ENCODE measurements at regions not wholly inside any gene's neighbourhood (a gene's known extent, or its start where the extent isn't known, plus 50 kb on each side); places are given as distances from the start of the nearest gene placed in this dataset.
"Not testable (repeated sequence)": the region's sequence is repeated elsewhere in the genome, so short reads cannot be mapped to it uniquely, and the experiment has no call there.

DNA sequence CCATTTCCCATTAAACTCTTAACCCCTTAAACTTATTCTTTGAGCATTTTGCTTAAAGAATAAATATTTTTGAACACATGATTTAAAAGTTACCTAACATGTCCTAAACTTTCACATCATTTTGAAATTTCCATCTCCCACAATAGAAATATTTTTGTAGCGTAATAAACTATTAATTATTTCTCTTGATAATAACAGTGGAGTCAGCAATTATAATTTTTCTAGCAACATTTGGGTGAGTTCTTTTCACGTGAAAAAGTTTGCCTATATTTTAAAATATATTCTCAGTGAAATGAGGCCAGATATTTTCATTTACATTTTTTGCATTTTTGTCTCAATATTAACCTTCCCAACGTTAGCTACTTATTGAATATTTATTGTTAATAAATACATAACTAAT is 320.4 kb upstream of the CRIM1 start:
- no peak for DNase-seq

- DNase-seq: no peak
Measured at GRCh38 chr2:36032046-36032445, 323.5 kb upstream of the CRIM1 start.

GRCh38 chr2:36031471-36031870 is 324.1 kb upstream of the CRIM1 start:
- no peak for DNase-seq

- no peak for DNase-seq
Measured at GRCh38 chr2:36027616-36028015, 328.0 kb upstream of the CRIM1 start.

DNA sequence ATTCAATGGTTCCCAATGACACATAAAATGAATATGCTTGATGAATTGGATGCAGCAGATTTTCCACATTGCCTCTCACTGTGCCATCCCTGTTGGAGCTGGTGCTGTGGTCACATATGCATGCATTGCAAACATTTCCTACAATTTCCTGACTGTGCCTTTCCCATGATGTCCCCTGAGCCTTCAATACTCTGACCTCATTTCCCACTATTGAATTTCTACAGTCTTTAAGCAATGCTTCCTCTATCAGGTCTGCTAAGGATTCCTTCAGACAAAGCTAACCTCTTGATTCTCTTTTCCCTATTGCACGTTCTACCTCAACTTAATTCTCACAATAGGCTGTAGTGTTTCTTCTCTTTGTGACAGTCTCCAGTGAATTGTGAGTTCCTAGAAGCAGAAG is 342.5 kb upstream of the CRIM1 start:
- no peak for DNase-seq

DNA sequence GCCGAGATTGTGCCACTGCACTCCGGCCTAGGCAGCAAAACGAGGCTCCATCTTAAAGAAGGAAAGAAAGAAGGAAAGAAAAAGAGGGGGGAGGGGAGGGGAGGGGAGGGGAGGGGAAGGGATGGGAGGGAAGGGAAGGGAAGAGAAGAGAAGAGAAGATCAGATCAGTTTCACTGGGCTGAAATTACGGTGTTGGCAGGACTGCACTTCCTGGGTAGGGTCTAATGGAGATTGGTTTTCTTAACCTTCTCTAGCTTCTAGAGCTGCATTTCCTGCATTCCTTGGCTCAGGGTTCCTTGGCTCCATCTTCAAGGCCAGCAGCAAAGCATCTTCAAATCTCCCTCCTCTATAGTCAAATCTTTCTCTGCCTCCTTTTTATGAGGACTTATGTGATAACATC is 349.1 kb upstream of the CRIM1 start:
- DNase-seq: no peak

DNA sequence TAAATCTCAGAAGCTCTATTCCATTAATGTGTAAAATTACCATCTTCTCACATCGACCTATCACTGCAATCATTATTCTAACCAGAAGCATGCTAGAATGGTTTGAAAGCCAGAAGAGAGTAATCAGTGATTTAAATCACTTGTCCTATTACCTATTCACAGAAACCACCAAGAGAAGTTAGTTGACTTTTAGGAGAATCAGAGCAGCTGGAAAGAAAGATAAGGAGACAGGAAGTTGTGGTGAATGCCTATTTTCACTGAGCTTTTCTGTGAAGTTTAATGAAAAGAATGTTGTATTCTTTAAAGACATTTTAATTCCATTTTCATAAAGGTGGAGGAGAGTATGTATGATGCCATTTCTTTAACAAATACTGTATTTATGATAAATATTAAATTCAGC is 352.6 kb upstream of the CRIM1 start:
- DNase-seq: no peak

DNA sequence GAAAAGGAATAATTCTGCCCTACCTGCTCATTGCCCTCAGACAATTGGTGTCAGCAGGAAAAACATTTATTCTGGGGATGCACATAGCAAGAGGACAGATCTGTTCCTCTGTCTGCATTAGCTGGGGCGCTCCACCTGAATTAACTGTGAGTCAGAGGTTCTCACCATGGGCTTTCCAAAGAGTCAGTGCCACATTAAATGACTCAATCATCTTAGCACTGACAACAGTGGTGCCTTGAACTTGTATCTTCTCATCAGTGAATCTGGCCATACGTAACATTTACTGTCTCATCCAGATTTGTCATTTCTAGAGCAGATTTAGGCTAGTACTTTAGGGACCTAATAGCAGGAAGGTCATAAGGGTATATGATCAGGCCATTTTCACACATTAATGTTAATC is 358.1 kb upstream of the CRIM1 start:
- DNase-seq: no peak

GRCh38 chr2:35989503-35989902 is 366.1 kb upstream of the CRIM1 start:
- DNase-seq: no peak

DNA sequence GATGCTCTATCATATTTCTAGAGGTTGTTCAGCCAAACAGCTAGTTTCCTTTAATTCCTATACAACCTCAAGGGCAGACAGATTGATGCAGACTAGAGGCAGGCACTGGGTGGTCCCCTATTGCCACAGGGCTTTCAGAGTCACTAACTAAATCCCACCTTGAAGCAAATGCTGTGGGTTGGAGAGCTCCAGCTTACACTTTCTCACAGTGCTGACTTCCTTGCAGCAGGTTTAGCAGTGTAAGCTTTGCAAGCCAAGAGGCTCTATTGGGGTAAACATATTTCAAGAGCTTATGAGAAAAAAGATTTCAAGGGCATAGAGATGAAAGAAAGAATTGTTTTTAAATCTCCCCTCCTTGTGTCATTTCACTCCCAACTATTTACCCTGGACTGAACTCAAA is 366.5 kb upstream of the CRIM1 start:
- no peak for DNase-seq

GRCh38 chr2:35986871-35987270 is 368.7 kb upstream of the CRIM1 start:
- no peak for DNase-seq

- no peak for DNase-seq
Measured at GRCh38 chr2:35978218-35978617, 377.4 kb upstream of the CRIM1 start.

DNA sequence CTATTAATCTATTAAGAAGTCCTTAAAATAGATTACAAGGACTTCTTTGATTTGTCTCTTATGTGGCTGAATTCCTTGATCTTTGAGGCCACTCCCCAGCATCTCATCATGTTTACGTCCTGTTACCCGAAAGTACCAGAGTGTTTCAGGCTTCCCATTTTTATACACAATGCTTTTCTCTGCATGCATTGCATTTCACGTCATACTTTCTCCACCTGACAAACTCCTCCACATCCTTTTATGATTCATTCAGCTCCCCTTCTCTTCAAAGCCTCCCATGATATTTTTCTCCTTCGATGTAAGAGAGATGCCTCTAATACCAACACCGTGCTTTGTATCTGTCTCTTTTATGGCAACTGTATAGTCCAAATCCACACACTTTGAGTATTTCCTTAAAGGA is 379.0 kb upstream of the CRIM1 start:
- no peak for DNase-seq

DNA sequence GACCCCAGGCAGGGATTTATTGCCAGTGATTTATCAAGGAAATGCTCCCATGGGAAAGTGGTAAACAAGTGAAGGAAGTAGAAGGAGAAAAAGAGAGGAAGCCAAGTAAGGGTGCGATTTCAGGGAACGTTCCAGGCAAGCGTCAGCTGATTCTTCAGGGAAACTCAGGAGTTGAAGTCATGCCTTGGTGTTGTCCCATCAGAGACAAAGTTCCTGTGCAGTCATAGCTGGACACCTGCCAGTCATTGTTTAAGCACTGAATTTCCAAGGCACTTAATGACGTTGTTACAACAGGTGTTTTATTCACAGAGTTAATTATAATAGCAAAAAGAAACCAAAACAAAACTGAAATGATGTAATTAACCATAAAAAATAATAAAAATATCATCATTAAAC is 381.8 kb upstream of the CRIM1 start:
- DNase-seq: no peak

DNA sequence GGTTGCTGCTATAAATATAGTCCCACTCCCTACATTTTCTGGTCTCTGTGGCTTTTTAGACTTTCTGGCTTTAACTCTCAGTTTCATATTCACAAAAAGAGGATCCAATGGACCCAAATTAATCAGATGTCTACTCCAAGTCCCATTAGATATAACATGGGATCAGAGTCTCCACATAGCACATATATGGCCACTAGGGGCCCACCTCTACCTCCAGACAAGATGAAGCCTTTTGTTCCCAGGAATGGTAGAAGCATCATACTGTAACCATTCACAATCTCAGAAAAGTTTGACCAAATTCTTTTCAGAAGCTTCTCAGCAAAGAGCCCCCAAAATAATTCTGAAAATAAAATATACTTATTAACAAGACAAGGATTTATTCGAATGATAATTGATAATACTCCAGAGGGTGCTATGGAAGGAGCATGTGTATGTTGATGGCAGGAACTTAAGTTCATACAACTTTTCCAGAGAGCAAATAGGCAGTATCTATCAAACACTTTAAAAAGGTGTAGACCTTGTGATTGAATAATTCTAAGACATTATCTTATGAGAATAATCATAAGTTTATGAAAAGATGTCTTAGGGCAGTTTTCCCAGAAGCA is 382.3 kb upstream of the CRIM1 start:
- no peak for DNase-seq

GRCh38 chr2:35963824-35964223 is 391.8 kb upstream of the CRIM1 start:
- no peak for DNase-seq

DNA sequence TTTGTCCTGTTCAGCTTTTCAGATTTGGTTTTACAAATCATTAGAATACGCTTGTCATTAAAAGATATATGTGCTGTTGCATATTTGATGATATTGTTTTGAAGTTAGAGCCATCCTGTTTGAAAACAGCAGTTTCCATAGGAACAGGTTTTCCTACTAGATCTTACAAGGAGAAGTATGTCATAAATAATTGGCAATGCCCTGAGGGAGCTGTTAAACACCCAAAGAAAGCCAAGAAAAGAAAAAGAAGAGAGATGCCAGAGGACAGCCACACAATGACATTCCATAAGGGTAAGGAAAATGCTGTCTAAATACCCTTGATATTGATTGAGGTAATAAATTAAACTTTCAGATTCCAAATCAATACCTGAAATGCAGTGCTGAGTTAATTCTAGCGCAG is 392.2 kb upstream of the CRIM1 start:
- no peak for DNase-seq

DNA sequence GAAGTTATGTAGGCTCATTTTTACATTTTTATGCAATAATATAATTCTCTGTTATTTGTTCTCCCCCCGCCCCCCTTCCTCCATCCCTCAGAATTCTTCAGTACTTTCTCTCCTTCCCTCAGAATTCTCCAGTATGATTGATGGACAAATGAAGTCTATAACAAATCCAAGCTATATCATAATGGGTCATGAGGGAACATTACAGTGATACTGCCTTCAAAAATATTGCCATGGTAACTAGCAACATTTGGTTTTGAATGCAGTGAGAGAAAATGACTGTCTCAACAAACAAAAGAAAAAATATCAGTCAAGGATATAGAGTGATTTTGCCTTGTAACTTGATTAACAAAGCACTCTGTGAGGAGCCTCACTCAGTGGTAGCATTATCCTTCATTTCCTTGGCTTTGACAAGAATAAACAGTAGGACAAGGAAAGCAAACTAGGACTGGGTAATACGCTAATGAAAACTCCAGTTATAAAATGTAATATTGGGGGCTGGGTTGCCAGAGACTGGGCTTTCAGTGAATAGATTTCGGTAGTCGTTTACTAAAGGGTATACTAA is 392.9 kb upstream of the CRIM1 start:
- DNase-seq: no peak

- no peak for DNase-seq
Measured at GRCh38 chr2:35960596-35960995, 395.0 kb upstream of the CRIM1 start.

DNA sequence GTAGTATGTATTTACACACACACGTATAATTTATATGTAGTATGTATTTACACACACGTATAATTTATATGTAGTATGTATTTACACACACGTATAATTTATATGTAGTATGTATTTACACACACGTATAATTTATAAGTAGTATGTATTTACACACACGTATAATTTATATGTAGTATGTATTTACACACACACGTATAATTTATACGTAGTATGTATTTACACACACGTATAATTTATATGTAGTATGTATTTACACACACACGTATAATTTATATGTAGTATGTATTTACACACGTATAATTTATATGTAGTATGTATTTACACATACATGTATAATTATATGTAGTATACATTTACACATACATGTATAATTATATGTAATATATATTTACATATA is 398.5 kb upstream of the CRIM1 start:
- DNase-seq: not testable (repeated sequence)

GRCh38 chr2:35946478-35946877 is 409.1 kb upstream of the CRIM1 start:
- no peak for DNase-seq

GRCh38 chr2:35938838-35939237 is 416.7 kb upstream of the CRIM1 start:
- DNase-seq: no peak

DNA sequence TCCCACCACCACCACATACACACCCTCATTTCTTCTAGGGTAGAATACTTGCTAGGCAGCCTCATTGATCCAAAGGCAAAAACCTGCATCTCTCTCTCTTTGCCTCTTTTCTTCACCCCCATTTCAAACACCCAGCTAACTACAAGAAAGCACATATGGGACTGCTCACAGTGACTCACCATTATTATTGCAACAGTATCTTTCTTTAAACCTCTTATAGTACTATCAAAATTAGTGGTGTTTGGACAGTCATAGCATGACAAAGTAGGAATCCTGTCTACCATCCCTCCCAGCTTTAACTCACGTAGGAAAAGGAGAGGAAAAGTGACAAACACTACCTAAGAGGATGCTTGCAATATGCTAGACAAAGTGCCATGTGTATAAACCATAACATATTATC is 422.5 kb upstream of the CRIM1 start:
- DNase-seq: no peak

DNA sequence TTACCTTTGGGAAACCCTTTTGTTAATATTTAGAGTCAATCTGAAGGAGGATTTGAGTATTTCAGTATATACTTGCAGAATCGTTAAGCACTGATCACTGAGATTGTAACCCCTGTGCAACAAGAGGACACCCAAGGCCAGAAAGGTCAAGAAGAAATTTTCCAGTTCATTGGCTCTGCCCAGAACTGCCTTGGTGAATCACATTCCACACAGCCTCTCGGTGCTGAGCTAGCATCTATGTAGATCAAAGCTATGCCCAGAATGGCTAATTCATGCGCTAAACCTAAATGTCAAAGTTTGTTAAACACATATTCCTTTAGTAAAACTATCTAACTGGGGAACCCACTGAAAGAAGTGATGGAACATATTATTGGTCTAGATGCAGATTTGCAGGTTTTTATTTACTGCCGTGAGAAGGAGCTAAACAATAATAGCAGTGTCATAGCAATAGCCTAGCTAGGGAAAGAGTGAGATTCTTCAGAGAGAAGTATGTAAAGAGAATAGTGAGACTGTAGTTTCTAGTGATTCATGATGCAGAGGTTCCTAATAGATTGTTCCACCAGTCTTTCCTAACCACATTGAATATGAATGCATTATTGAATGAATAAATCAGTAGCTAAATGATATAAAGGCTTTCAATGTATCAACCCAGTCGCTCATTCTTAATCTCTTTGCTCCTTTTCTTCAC is 423.2 kb upstream of the CRIM1 start:
- no peak for DNase-seq

- DNase-seq: no peak
Measured at GRCh38 chr2:35931626-35932025, 424.0 kb upstream of the CRIM1 start.
